Lower leg skin (tissue), 4 donors: ENCODE measurements at regions not wholly inside any gene's neighbourhood (a gene's known extent, or its start where the extent isn't known, plus 50 kb on each side); places are given as distances from the start of the nearest gene placed in this dataset.

ENCODE experiments used
- DNase-seq, 2 donors: peaks; one replicate each; pipeline ENCODE4 v3.0.0-alpha.2; 2019; ENCODE audit warnings: low spot score in 2 of 2
- H3K4me3 ChIP-seq: fragments of 200-600 bp; sonication (generic); 2 replicates; pipeline ENCODE4 v1.5.1; 2017; ENCODE audit warnings: mild to moderate bottlenecking, low read depth; ENCODE audit not compliant: poor library complexity, severe bottlenecking
- CTCF ChIP-seq, 3 donors: fragments of 450-650 bp; IDR thresholded peaks; one replicate each; pipeline ENCODE4 v1.5.1; 2016; ENCODE audit warnings: antibody characterized with exemption in 3 of 3, mild to moderate bottlenecking in 3 of 3, moderate library complexity in 2 of 3
- POLR2A ChIP-seq, 2 donors: fragments of 450-650 bp; IDR thresholded peaks; one replicate each; pipeline ENCODE4 v1.6.1; 2016 to 2017; ENCODE audit warnings: antibody characterized with exemption in 2 of 2, mild to moderate bottlenecking in 1 of 2, moderate library complexity in 1 of 2
- WGBS, 2 donors: methylation state at CpG; one replicate each; pipeline ENCODE4 v1.1.5; 2018; 5-methylcytosine and 5-hydroxymethylcytosine counted together
- intact Hi-C: fragments of 100-400 bp; cut with DNase I; formaldehyde crosslinking; loops from one replicate; pipeline ENCODE4 v1.15.0; 2023; ENCODE audit warnings: low total_unique reads

- TF ChIP-seq CTCF (IDR thresholded peaks at IDR 0.05) (no peak), POLR2A (IDR thresholded peaks at IDR 0.05) (no peak)
- intact Hi-C loops = loop anchor here (5.0 kb wide), 1 partner anchor 353 kb away; no protein-coding TSS in a partner anchor
Measured at GRCh38 chr11:100578831-100579311, 108.2 kb upstream of the ARHGAP42 start.

GRCh38 chr11:100581318-100581717 is 105.8 kb upstream of the ARHGAP42 start:
- DNase-seq = peak; percentile 74 to 86
- TF ChIP-seq POLR2A (IDR thresholded peaks at IDR 0.05) (no peak), CTCF (IDR thresholded peaks at IDR 0.05) (no peak)
- no peak overlapping the region for H3K4me3 ChIP-seq
- intact Hi-C loops = loop anchor here (5.0 kb wide), 1 partner anchor 271 kb away; no protein-coding TSS in a partner anchor
- WGBS, 2 donors = 47 to 49% methylated on average over 4 of the region's 4 CpGs

More at GRCh38 chr11:100578831-100579311, 108.2 kb upstream of the ARHGAP42 start:
- no peak overlapping the region for H3K4me3 ChIP-seq
- DNase-seq = no peak
- 80 to 90% methylated on average over 5 of the region's 5 CpGs for WGBS, 2 donors

GRCh38 chr11:100584201-100584985 is 102.7 kb upstream of the ARHGAP42 start:
- intact Hi-C loops = loop anchor here (5.0 kb wide), 1 partner anchor 268 kb away; no protein-coding TSS in a partner anchor
- TF ChIP-seq POLR2A (IDR thresholded peaks at IDR 0.05) (no peak), CTCF (IDR thresholded peaks at IDR 0.05) (no peak)
- DNase-seq = no peak
- H3K4me3 ChIP-seq = no peak overlapping the region
- 83 to 89% methylated on average over 3 of the region's 3 CpGs for whole genome bisulfite sequencing, 2 donors

GRCh38 chr11:100585728-100586127 is 101.4 kb upstream of the ARHGAP42 start:
- DNase-seq = peak in 1 of 2 donors; percentile 49
- WGBS, 2 donors = 41 to 59% methylated on average over 2 of the region's 2 CpGs
- no peak for TF ChIP-seq CTCF (IDR thresholded peaks at IDR 0.05)
- H3K4me3 ChIP-seq = no peak overlapping the region
- intact Hi-C loops = no loop called here

- TF ChIP-seq CTCF (IDR thresholded peaks at IDR 0.05) (no peak), POLR2A (IDR thresholded peaks at IDR 0.05) (no peak)
- DNase-seq = no peak
- WGBS, 2 donors = 64 to 66% methylated on average over 2 of the region's 2 CpGs
- no peak overlapping the region for H3K4me3 ChIP-seq
- intact Hi-C loops = no loop called here
Measured at GRCh38 chr11:100586361-100587101, 100.6 kb upstream of the ARHGAP42 start.
